ENCODE measurements at regions not wholly inside any gene's neighbourhood (a gene's known extent, or its start where the extent isn't known, plus 50 kb on each side); places are given as distances from the start of the nearest gene placed in this dataset.

DNA sequence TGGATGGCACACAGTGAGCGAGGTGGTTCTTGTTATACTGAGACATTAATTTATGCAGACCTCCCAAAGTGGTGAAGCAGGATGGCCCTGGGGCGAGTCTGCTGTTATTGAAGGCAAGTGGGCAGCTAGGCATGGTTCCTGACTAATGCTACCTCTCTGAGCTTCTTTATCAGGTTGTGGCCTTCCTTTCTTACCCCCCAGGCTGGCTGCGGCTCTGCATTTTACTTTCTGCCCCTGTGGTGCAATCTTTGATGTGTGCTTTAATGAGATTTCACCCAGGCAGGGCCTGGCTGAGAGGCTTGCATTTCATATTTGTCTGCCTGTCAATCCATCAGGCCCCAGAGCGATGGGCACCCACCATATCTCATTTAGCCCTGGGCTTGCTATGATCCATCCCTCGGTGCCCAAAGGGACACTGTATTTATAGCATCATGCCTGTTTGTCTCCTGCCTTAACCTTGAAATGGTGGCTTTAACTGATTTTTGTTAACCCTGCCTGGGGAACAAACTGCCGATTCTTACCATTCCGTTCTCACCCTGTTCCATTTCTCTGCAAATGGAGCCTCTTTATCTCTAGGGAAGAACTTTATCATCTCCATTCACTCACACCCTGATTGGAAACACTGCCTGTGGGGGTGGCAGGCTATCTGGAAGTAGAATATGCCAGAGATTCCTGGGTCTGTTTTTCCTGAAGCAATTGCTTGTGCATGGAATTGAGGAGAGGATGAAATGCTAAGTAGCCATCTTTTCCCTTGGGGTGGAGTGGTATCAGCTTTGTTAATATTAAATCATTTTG, 316.2 kb upstream of the THSD7B start:
- no peak for DNase-seq

DNA sequence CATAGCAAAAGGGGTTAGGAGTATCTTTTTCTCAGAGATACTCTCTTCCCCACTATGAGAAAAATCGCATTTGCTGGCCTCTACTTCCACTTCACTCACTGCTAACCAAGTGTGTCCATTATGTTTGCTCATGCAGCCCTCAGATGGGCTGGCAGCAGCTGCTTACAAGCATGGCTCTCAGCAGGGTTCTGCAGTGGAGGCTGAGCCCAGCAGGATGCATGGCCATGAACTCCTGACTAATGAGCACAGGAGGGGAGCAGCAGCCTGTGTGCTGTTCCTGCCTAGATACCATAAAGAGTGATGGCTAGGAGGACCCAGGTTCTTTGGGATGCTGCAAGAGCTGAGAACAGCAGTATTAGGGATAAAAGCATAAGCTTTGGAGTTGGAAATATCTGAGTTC, 316.9 kb upstream of the THSD7B start:
- no peak for DNase-seq

DNA sequence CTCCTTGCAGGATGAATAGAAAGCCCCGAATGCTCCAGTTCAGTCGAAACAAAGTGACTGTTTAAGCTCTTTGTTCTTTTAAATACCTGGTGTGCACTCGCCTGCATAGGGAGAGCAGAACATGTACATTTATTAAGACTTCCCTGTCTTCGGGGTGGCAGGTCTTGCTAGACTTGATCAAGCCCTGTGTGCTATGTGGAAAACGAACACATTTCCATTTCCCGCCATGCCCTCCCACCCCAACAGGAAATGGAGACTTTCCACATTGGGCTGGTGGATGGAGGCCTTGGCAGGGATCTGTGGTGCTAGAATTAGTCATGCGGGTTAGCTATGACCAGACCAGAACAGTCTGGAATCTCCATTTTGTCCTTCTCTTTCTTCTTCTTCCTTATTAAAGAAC, 321.0 kb upstream of the THSD7B start:
- DNase-seq = no peak

DNA sequence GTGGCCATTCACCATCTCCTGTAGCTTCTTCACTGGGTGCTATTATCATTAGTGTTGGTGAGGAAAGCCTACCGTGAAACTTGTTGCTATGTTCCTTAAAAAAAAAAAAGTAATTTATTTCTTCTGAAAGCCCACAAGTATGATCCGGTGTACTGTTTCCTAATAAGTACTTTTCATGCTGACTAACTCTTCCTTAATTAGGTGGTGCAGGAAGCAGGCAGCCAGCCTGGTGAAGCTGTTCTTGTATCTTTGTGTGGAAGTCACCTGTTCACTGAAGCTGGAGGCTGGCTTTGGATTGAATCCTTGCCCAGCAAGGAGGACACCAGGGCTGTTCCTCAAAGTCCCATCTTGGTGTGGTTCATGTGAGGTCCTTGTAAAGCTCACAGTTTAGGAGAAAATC, 321.7 kb upstream of the THSD7B start:
- DNase-seq = no peak

DNA sequence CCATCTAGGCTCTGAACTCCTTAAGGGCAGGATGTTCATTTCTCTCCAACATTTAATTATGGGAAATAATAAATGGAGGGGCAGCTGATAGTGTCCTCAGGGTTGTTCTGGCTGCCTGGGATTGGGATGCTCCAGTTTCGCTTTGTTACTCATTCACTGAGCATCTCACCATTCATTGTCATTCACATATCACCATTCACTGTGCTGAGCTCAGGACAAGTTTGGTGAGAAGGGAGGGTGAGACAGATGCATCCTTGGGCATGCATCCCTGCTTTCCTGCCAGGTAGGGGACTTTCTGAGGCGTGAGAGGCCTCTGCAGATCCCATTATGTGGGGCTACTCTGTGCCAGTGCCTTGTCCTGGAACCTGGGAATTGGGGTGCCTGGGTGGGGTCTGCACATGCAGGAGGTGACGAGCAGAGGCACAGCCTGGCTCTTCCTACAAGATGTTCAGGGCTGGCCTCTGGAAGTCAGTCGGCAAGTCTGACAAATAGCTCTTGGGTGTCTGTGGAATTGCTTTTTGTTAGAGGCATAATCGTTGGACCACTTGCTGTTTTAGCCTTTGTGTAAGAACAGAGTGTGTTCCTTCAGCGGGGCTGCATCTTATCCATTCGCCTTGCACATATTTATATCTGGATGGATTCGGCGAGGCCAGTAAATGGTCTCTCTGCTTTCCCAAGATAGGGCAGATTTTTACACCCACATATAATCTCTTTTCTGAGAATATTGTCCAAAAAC, 323.2 kb upstream of the THSD7B start:
- DNase-seq = no peak

DNA sequence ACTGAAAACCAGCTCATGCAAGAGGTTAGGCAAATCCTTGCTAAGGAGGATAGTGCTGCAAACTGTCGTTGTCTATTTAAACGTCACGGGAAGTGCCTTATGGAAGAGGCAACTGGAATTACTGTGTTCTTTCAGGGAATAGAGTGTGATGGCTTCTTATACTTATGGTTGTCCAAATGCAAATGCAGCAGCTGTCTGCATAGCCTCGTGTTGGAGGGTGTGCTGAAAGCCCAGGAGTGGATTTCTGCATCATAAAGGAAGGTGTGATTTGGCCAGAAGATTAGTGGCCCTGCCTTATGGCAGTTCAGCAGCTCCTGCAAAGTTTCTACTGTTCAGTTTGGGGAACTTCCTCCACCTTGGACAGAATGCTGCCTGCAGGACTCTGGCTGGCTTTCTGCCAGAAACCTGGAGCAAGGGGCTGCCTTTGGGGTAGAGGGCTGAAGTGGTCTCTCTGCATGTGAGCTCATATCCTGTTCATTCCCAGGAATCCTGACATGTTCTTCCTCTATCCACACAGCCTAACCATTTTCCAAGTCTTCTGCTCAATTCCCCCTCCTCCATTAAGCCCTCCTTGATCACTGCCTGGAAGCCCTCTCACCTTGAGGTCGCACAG, 321.2 kb upstream of the CXCR4 start:
- no peak for DNase-seq

DNA sequence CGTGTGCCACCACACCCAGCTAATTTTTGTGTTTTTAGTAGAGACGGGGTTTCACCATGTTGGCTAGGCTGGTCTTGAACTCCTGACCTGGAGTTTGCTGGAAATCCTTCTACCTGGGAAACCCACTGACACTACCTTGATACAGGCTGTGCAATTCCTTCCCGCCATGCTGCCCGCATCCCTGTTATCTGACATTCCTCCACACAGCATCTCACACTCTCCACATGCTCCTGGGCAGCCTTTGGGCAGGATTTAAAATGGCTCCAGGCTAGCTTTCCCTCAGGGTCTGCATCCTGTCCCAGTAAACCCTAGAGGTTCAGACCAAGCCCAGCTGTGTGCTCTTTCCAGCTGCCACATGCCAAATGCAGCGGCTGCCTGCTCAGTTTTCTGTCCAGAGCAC, 319.5 kb upstream of the CXCR4 start:
- DNase-seq = no peak

DNA sequence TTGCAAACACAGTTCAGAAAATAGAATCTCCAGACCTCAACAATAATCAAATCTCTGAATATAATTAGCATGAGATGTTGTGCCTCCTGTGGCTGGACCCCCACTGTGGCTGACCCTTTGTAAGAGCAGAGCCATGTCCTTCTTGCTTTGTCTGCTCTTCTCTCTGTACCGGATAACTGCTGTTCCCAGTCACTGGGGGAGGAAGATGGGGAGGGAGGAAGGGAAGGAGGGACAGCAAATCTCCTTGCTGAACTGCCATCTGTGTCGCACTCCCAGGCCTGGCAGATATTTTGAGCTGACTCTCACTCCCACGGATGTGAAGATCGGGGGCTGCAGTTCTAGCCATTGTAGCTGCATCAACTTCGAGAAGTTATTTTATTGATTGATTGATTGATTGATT, 319.0 kb upstream of the CXCR4 start:
- no peak for DNase-seq

DNA sequence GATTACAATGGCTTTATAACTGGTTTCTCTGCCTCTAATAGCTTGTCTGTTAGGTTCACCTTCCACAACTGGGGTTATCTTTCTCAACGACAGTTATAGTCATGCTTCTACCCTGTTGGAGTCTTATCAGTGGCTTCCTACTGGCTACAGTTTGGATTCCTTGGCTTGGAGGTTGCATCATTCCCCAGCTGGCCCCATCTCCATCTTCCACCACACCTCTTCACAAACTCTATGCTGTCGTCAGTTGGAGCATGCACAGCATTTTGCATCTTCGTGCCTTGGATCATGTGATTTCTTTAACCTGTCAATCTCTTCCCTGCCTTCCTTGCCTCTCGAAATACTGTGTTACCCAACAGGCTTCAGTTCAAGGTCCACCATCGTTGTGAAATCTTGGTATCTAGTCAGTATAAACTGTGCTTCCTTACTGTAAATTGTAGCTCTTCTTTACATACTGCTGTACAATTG, 316.3 kb upstream of the CXCR4 start:
- DNase-seq = no peak

DNA sequence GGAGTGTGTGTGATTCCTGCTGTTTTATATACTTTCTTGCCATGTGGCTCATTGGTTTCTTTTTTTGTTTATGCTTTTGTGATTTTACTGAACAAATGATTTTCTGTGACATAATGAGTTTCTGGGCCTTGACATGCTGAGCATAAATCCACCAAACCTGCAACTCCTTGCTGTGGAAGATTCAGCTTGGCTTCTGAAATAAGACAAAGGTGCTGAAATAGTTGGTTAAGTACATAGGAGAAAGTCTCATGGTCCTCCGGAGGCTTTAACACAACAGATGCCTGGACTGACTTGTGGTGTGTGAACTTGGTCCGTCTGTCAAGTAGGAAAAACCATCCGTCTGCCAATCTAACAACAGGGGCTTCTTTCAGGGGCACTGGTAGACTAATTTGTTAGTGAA, 315.3 kb upstream of the CXCR4 start:
- no peak for DNase-seq

DNA sequence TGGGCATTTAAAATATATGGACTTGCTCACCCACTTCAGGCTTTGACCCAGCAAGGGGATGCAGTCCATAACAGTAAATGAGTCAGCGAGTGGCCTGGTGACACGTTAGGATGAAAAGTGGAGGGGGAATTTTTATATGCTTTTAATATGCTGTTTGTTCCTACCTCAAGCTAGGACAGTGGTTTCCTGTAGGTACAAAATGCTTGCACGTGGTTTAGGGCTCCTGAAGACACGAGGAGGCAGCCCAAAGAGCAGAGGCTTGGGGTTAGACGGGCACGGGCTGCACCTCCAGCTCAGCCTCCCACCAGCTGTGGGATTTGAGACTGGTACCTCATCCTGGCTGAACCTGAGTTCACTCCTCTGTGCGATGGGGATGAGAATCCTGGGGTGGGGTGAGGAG, 306.2 kb upstream of the CXCR4 start:
- DNase-seq = no peak

DNA sequence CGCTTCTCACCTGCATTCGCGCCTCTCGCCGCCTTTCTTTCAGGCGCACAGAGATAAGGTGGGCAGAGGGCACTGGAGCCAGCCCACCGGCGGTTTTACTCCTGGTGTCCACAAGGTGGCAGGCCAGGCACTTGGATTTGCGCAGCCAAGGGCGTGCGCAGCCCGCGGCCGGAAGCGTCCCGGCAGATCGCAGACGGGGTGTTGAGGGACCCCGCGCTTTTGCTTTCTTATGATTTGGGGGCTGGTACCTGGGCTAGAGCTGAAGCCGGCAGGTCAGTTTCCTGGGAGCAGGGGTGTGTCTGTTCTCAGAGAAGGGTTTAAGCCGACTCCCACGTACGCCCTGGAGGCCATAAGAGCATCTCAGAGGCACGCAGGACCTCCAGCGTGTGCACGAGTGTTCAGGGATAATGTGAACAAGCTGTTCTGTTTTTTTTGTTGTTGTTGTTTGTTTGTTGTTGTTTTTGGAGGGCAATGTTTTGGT, 305.6 kb upstream of the CXCR4 start:
- DNase-seq = peak; percentile 44

DNA sequence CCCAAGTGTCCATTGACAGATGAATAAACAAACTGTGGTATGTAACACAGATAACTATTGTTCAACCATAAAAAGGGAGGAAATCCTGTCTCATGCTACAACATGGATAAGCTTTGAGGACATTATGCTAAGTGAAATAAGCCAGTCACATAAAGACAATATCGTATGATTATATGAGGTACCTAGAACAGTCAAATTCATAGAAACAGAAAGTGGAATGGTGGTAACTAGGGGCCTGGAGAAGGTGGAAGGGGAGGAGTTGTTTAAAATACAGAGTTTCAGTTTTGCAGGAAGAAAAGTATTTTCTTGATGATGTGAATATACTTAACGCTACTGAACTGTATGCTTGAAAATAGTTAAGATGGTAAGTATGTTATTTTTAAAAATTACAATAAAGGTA, 304.6 kb upstream of the CXCR4 start:
- DNase-seq = no peak

DNA sequence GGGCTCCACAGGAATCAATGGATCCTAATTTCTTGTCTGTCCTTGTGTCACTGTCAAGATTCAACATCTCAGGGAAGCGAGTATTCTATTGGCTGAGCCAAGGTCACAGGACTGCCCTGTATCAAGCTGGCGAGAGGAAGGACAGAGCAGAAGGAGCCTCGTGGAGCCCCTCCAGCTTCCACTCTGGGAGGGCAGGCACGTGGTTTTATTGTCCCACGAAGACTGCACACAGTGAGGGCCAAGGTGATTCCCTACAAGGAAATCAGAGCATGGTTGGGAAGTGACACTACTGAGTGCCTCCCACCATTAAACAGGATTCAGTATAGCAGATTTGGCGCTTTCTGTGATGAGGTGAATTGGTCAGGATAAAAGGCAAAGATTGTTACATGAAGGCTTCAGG, 302.4 kb upstream of the CXCR4 start:
- DNase-seq = no peak

DNA sequence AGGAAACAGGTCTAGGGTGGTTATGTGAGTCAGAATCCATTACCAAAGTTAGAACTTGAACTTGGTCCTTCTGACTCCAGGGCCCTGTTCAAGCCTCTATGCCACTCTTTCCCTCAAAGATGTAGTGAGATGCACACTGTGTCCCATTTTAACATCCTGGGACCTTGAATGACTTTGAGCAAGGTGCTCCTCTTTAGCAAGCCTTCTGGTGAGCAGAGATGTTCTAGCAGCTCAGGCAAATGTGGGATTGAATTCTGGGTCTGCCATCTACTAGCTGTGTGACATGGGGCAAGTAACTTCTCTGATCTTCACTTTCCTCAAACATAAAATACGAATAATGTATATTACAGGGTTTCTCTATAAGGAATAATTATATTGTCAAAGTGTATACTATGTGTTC, 294.0 kb upstream of the CXCR4 start:
- no peak for DNase-seq

DNA sequence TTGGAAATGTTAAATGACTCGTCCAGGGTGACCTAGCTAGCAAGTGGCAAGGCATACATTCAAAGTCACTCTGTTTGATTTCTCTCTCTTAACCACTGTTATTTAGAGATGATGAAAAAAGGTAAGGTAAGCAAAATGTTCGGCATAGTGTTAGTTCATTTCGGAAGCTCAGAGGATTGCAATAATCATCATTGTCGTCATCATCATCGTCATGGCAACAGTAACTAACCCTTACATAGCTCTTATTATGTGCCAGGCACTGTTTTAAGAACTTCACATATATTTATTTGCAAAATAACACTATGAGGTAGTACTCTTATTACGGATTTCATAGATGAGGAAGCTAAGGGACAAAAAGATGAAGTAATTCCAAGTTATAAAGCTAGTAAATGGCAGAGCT, 292.7 kb upstream of the CXCR4 start:
- DNase-seq = no peak

DNA sequence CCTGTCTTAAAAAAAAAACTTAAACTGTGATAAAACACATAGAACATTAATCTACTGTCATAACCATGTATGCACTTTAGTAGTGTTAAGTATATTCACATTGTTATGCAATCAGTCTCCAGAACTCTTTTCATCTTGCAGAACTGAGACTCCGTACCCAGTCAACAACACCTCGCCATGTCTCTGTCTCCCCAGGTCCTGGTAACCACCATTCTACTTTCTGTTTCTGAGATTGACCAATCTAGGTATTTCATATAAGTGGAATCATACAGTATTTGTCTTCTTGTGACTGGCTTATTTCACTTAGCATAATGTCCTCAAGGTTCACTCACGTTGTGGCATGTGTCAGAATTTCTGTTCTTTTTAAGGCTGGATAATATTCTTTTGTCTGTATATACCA, 290.8 kb upstream of the CXCR4 start:
- DNase-seq = no peak

DNA sequence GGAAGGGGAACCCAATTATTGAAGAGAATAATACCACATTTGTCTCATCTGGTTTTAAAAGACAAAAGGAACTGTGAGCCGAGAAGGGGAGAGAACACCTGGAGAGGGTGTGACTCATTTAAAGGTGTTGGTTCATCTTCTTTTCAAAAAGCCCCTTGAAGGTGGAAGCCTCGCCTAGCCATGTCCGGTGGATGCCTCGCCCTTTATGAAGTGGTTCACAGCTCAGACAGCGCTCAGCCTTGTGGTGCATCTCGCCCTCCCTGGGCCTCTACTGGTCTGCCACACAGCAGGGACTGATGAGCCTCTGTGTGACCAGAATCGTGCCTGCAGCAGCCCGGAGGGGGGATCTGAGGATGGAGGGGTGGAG, 290.0 kb upstream of the CXCR4 start:
- no peak for DNase-seq

DNA sequence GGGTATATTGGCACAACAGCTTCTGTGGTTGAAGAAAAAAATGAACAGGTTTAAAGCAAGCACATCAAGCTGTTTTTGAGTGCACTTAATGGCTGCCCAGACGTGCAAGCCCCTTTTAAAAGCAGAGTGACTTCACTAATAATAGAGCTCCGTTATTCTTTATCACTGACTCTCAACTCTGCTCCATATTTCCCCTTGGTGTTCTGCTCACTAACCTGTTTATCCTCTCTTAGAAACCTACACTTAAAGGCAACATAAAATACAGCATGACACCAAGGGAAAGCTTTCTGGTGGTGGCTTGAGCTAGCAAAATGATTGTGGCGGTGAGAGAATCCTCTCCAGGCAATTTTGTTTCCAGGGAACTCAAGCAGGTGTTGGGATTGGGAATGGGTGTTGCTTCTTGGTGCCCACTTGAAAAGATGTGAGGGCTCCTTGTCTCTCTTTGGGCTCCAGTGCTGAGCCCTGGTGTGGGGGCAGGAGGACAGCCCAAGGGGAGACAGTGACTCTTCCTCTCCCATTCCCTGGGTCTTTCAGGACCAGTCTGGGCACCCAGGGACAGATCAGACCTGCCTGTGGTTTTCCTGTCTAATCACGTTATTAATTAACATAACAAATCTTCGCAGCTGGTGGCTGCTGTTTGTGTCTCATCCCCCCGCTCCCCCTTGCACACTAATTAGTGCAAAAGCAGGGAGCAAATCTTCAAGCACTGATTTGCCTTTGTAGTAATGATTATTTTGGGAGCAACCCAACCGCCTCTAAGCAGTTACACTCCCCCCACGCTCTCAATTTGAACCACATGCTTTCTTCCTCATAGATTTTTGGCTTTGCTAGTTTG, 289.4 kb upstream of the CXCR4 start:
- no peak for DNase-seq

DNA sequence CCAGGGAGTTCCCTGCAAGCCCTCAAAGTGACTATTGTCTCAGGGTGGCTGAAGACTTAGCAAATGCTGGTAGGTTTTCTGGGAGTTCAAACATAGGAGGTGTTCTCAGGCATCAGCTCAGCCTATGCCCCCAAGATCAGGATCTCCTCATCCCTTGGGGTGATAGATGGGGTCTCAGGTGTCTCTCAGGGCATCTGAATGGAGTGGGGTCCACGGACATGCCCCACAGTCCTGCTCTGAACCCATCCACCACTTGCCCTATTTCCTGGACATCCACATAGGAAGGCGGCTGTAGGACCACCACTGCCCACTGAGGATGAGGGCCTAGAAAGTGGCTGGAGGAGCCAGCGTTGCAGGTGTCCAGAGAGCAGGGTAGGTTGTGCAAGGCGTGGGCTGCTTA, 287.0 kb upstream of the CXCR4 start:
- no peak for DNase-seq

DNA sequence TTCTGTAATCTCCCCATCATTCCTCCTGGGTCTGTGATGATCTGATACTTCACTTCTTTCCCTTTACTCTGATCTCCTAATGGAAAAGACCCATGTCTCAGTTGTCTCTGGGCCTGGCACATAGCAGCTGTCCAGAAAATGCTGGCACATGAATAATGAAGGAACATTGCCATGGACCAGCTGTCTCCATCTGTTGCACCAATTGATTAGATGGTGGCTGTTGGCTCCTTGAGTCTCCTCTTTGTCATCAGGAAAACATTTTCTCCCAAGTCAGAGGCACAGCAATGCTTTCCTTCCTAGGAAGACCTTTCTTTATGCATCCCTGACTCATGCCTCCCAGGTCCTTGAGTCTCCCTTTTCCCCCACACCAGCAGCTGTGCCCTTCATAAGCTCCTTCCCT, 286.2 kb upstream of the CXCR4 start:
- no peak for DNase-seq

DNA sequence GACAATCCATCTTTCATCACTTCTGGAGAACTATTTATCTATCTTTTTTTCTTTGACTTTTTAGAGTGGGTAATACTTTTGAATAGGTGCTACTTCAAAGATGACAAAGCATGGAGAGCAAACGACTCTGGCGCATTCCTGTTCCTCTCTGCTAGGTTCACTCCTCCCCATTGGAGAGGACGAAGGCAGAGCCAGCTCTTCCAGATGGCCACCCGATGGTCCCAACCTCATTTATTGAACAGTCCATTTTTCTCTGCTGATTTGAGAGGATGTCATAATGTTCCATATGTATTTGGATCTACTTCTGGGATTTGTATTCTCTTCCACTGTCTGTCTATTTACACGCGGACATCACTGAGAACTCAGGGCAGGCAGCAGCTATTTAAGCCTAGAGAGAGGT, 284.3 kb upstream of the CXCR4 start:
- DNase-seq = no peak

DNA sequence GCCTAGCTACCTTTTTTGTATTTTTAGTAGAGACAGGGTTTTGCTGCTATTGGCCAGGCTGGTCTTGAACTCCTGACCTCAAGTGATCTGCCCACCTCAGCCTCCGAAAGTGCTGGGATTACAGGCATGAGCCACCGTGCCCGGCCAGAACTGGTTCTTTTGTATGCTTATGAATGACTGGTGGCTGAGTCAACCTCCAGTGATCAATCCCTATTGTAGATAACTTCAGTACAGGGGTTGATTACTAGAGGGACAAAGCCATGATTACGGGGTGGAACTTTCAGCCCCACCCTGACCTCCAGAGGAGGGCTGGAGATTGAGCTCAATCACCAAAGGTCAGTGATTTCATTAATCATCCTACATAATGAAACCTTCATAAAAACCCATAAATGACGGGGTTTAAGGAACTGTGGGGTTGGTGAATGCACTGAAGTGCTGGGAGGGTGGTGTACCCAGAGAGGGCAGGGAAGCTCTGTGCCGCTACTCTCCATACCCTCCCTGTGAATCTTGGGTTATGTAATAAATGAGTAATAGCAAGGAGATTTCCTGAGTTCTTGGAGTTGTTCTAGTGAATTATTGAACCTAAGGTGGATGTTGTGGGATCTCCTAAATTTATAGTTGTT, 281.8 kb upstream of the CXCR4 start:
- no peak for DNase-seq

Measured in NCI-H226 (cell line).